Kidney (tissue), 13 donors: ENCODE measurements at regions not wholly inside any gene's neighbourhood (a gene's known extent, or its start where the extent isn't known, plus 50 kb on each side); places are given as distances from the start of the nearest gene placed in this dataset.

Experiments
- DNase-seq, 5 donors: peaks; one replicate each; pipeline ENCODE4 v3.0.0-alpha.2; 2013 to 2020
- FAIRE-seq: peaks from 2 replicates; lab custom pipeline; 2012; peaks lifted over from hg19 to GRCh38; lab: Jason Lieb, UNC
- H3K27ac ChIP-seq, 2 donors: one replicate each; pipeline ENCODE4 v1.7.0; 2013; ENCODE audit warnings: low read depth in 2 of 2, low read length in 2 of 2, inconsistent platforms in 1 of 2
- H3K27me3 ChIP-seq: one replicate; pipeline ENCODE4 v1.7.1; 2013; ENCODE audit warnings: low read length, inconsistent platforms; ENCODE audit not compliant: control insufficient read depth, insufficient read depth
- H3K36me3 ChIP-seq, 3 donors: one replicate each; pipeline versions ENCODE4 v1.7.0 to v1.7.1; 2013; ENCODE audit warnings: low read length in 3 of 3, control low read depth in 1 of 3, inconsistent platforms in 1 of 3; ENCODE audit not compliant: insufficient read depth in 3 of 3, control insufficient read depth in 2 of 3
- H3K4me1 ChIP-seq, 3 donors: one replicate each; pipeline versions ENCODE4 v1.7.0 to v1.7.1; 2013; ENCODE audit warnings: low read length in 3 of 3, inconsistent platforms in 1 of 3, low read depth in 1 of 3; ENCODE audit not compliant: control insufficient read depth in 2 of 3, insufficient read depth in 2 of 3
- H3K4me3 ChIP-seq, 3 donors: one replicate each; pipeline versions ENCODE4 v1.7.0 to v1.8.1; 2013; ENCODE audit warnings: low read length in 3 of 3, control low read depth in 1 of 3, inconsistent platforms in 1 of 3
- H3K9ac ChIP-seq, 3 donors: one replicate each; pipeline versions ENCODE4 v1.7.0 to v1.7.1; 2013; ENCODE audit warnings: low read length in 3 of 3, control low read depth in 1 of 3, inconsistent platforms in 1 of 3
- H3K9me3 ChIP-seq, 3 donors: one replicate each; pipeline versions ENCODE4 v1.7.0 to v1.7.1; 2013; ENCODE audit warnings: low read length in 3 of 3, control low read depth in 1 of 3, inconsistent platforms in 1 of 3; ENCODE audit not compliant: control insufficient read depth in 2 of 3, insufficient read depth in 1 of 3
- intact Hi-C: fragments of 100-400 bp; cut with DNase I; formaldehyde crosslinking; loops from one replicate; pipeline ENCODE4 v1.11.1; 2022
- TF ChIP-seq, protein P1 (sequence below): IDR thresholded peaks from 3 replicates; pipeline ENCODE4 v1.5.1; 2012; ENCODE audit warnings: mild to moderate bottlenecking, moderate library complexity, borderline replicate concordance; ENCODE audit not compliant: insufficient read depth; ENCODE audit errors: extremely low read depth
- donor health status: control.
- donor health status: control.
- donor health status: control.
- donor health status: control.
- donor health status: control.
- donor health status: DM: yes; HTN: yes; CAD: no.
- donor health status: Normal renal cell carcinoma (clear cell type).

DNA sequence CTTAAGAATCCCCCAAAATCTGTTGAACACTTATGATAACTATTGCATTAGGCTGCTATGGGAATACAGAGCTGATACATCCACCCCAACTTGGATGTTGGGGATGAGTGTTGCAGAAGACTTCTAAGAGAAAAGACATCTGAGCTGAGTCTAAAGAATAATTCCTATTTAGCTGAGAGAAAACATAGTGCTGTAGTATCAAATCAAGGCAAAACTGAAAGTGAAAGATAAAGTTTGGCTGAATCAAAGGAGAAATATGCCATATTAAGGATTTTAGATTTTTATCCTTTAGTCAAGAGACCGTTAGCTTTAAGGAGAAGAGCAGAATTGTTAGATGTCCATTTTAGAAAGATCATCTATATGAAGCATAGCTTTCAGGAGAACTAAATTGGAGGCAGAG is 726.9 kb upstream of the PTBP2 start:
- H3K9ac ChIP-seq, result no peak overlapping the region
- intact Hi-C loops, result no loop called here
- TF ChIP-seq, protein P1, sequence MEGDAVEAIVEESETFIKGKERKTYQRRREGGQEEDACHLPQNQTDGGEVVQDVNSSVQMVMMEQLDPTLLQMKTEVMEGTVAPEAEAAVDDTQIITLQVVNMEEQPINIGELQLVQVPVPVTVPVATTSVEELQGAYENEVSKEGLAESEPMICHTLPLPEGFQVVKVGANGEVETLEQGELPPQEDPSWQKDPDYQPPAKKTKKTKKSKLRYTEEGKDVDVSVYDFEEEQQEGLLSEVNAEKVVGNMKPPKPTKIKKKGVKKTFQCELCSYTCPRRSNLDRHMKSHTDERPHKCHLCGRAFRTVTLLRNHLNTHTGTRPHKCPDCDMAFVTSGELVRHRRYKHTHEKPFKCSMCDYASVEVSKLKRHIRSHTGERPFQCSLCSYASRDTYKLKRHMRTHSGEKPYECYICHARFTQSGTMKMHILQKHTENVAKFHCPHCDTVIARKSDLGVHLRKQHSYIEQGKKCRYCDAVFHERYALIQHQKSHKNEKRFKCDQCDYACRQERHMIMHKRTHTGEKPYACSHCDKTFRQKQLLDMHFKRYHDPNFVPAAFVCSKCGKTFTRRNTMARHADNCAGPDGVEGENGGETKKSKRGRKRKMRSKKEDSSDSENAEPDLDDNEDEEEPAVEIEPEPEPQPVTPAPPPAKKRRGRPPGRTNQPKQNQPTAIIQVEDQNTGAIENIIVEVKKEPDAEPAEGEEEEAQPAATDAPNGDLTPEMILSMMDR, result no peak
- peak overlapping the region in 1 of 3 donors; percentile 34 for H3K4me3 ChIP-seq
- FAIRE-seq (no peak), DNase-seq (no peak)
- no peaks in the 10 kb centered on the region for H3K4me1 ChIP-seq
- no peaks in the 10 kb centered on the region for H3K27me3 ChIP-seq
- no peaks in the 10 kb centered on the region for H3K36me3 ChIP-seq
- H3K27ac ChIP-seq, result no peak overlapping the region
- no peaks in the 10 kb centered on the region for H3K9me3 ChIP-seq

DNA sequence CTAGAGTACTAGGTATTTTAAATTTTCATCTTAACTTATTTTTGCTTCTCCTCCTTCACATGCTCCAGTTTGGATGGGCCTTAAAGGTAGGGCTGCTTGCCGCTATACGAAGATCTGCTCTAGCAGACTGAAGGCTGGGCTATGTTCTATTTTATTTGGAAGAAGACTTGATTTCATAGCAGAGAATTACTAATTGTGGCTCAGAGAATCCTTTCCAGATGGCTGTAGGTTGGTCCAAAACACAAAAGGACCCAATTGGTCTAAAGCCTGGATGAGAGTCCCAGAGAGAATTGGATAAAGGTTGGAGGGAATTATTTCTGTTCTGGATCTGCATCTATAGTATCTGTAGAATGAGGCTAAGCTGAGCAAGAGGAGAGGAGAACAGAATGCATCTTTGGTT is 719.4 kb upstream of the PTBP2 start:
- Histone ChIP-seq H3K36me3 (no peaks in the 10 kb centered on the region), H3K9ac (no peak overlapping the region), H3K9me3 (no peaks in the 10 kb centered on the region), H3K27me3 (no peaks in the 10 kb centered on the region), H3K4me3 (no peak overlapping the region), H3K4me1 (no peaks in the 10 kb centered on the region), H3K27ac (no peak overlapping the region)
- intact Hi-C loops, result no loop called here
- TF ChIP-seq, protein P1, result no peak
- no peak for DNase-seq
- FAIRE-seq, result no peak

DNA sequence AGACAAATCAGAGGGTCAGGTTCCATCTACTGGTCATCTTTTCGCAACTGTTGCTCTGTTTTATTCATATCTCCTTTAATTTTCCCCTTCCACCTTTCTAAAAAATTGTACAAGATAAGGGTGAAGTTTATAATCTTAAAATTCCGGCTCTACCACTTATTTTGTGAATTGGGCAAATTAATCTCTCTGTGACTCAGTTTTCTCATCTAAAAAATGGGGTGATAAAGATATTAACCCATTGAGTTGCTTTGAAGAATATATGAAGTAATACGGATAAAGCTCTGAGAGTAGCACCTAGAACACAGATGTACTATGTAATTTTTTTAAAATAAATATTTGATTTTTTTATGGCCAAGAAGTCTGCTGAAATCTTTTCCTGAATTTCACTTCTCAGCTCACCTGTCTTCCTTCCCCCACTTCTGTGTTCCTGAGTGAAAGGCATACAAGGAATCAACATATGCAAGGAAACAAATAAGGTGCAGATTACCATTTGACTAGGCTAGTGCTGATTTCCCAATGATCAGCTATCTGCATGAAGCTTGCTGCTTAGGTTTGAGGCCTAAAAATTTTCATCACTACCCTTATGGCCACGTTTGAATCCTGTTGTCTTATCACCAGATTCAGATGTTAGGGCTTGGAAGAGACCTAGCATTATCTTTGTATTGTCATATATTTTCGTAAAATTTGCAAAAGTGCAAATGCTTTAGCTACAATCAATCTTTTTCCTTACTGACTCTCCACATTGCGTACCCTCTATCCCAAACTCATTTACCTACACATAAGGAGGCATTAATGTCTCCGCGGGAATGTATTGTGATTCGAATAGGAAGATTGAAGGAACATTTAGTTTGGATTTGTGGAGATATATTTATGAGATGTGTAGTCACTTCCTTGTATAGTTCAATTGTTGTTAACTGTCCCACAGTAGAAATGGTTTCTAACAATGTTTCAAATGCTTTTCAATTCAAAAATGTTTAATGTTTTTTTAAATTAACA is 718.3 kb upstream of the PTBP2 start:
- FAIRE-seq, result no peak
- no peak overlapping the region for H3K4me3 ChIP-seq
- intact Hi-C loops, result no loop called here
- no peaks in the 10 kb centered on the region for H3K27me3 ChIP-seq
- no peaks in the 10 kb centered on the region for H3K9me3 ChIP-seq
- no peak overlapping the region for H3K9ac ChIP-seq
- TF ChIP-seq, protein P1, result no peak
- H3K36me3 ChIP-seq, result no peaks in the 10 kb centered on the region
- no peak for DNase-seq
- no peak overlapping the region for H3K27ac ChIP-seq
- no peaks in the 10 kb centered on the region for H3K4me1 ChIP-seq
